HepG2 (cell line): ENCODE measurements at regions not wholly inside any gene's neighbourhood (a gene's known extent, or its start where the extent isn't known, plus 50 kb on each side); places are given as distances from the start of the nearest gene placed in this dataset.

ENCODE experiments used
- ATAC-seq: fragments of 200-7000 bp; cut with Tn5 transposase; 3 replicates; pipeline ENCODE4 v1.9.1; 2020; ENCODE audit warnings: mild to moderate bottlenecking, moderate library complexity
- BruUV-seq: library from RNA; stranded (reverse); fragments of 400-500 nt; replicated peaks from 2 replicates; lab custom pipeline; 2021; lab: Mats Ljungman, UMichigan
- CTCF ChIA-PET: fragments of 300-600 bp; formaldehyde crosslinking; extraction: SDS; loops from one replicate; lab custom pipeline; 2021; ENCODE audit warnings: low total read pairs, inconsistent platforms, low intra/inter-chr PET ratio; lab: Yijun Ruan, JAX
- POLR2A ChIA-PET: fragments of 350-600 bp; sonication (Branson Sonifier 250); formaldehyde crosslinking; loops from one replicate; lab custom pipeline; 2020; ENCODE audit warnings: antibody characterized with exemption, inconsistent platforms; lab: Yijun Ruan, JAX
- DNase-seq: peaks from one replicate; pipeline ENCODE4 v3.0.0-alpha.2; 2015; ENCODE audit warnings: low spot score
- FAIRE-seq: peaks from 3 replicates; lab custom pipeline; 2011; peaks lifted over from hg19 to GRCh38; lab: Jason Lieb, UNC
- H2AFZ ChIP-seq: one replicate; pipeline ENCODE4 v1.6.1; 2011; ENCODE audit warnings: low read length, inconsistent platforms
- H3K27ac ChIP-seq: fragments of 300-600 bp; 3 replicates; pipeline ENCODE4 v1.8.0; 2011; ENCODE audit warnings: mixed run types, mild to moderate bottlenecking, mixed read lengths, low read length, inconsistent platforms; ENCODE audit not compliant: insufficient read depth; ENCODE audit errors: extremely low read length
- H3K27me3 ChIP-seq, 2 experiments: fragments of 200-600 bp in 1 of 2; 2 replicates in 1 of 2; 3 replicates in 1 of 2; pipeline versions ENCODE4 v1.6.0 to v1.8.0; 2011; ENCODE audit warnings: low read length in 2 of 2, mild to moderate bottlenecking in 2 of 2, moderate library complexity in 2 of 2, inconsistent platforms in 1 of 2; ENCODE audit not compliant: insufficient read depth in 2 of 2, control insufficient read depth in 1 of 2
- H3K36me3 ChIP-seq, 2 experiments: fragments of 200-600 bp in 1 of 2; replicated peaks in 1 of 2; 2 replicates in 1 of 2; 3 replicates in 1 of 2; pipeline versions ENCODE4 v1.5.1 to v1.8.0; 2011; ENCODE audit warnings: low read length in 2 of 2, inconsistent platforms in 1 of 2; ENCODE audit not compliant: insufficient read depth in 2 of 2, control insufficient read depth in 1 of 2
- H3K4me1 ChIP-seq: 2 replicates; pipeline ENCODE4 v1.5.1; 2012; ENCODE audit warnings: low read length, inconsistent platforms; ENCODE audit not compliant: insufficient read depth
- H3K4me2 ChIP-seq: 2 replicates; pipeline ENCODE4 v1.6.0; 2011; ENCODE audit warnings: low read depth, low read length, inconsistent platforms
- H3K4me3 ChIP-seq, 3 experiments: fragments of 200-600 bp in 1 of 3; sonication (generic), shearing (Covaris generic) in 1 of 3; replicated peaks in 1 of 3; 2 replicates each; pipeline ENCODE4 v1.5.1; 2011 to 2016; ENCODE audit warnings: low read length in 3 of 3, inconsistent platforms in 2 of 3, low read depth in 2 of 3, mild to moderate bottlenecking in 2 of 3, control low read depth in 1 of 3, mixed read lengths in 1 of 3; ENCODE audit not compliant: insufficient read depth in 1 of 3
- H3K79me2 ChIP-seq: one replicate; pipeline ENCODE4 v1.6.1; 2011; ENCODE audit warnings: low read length, inconsistent platforms; ENCODE audit not compliant: insufficient read depth
- H3K9ac ChIP-seq: 2 replicates; pipeline ENCODE4 v1.6.0; 2011; ENCODE audit warnings: mild to moderate bottlenecking, low read depth, low read length, inconsistent platforms; ENCODE audit not compliant: insufficient read depth
- H3K9me3 ChIP-seq: 2 replicates; pipeline ENCODE4 v1.5.1; 2012; ENCODE audit warnings: mild to moderate bottlenecking, low read length
- H4K20me1 ChIP-seq: 2 replicates; pipeline ENCODE4 v1.6.0; 2011; ENCODE audit warnings: inconsistent platforms, mild to moderate bottlenecking, low read length, moderate library complexity; ENCODE audit not compliant: insufficient read depth
- FOXC1 ChIP-seq: sonication (generic); formaldehyde crosslinking; IDR thresholded peaks from 2 replicates; pipeline ENCODE4 v1.8.0; 2022; ENCODE audit warnings: mild to moderate bottlenecking, missing genetic modification reagents, borderline replicate concordance
- NFYC ChIP-seq: IDR thresholded peaks from 2 replicates; pipeline ENCODE4 v1.6.1; 2016; ENCODE audit warnings: missing genetic modification reagents, missing compliant biosample characterization
- U2AF2 ChIP-seq: fragments of 200-400 bp; formaldehyde crosslinking; IDR thresholded peaks from 2 replicates; pipeline ENCODE4 v1.6.1; 2017; ENCODE audit warnings: low read depth, mild to moderate bottlenecking, low read length
- ZNF614 ChIP-seq: IDR thresholded peaks from 2 replicates; pipeline ENCODE4 v1.6.1; 2018; ENCODE audit warnings: missing biosample characterization, missing genetic modification reagents, inconsistent platforms, borderline replicate concordance
- ZSCAN21 ChIP-seq: sonication (generic); formaldehyde crosslinking; IDR thresholded peaks from 2 replicates; pipeline ENCODE4 v1.8.0; 2022; ENCODE audit warnings: mild to moderate bottlenecking, missing genetic modification reagents, moderate library complexity, borderline replicate concordance
- WGBS: methylation state at CpG from one replicate; pipeline ENCODE4 v1.1.6; 2017; ENCODE audit warnings: low lambda C conversion rate; 5-methylcytosine and 5-hydroxymethylcytosine counted together
- in situ Hi-C: cut with HindIII; loops from 2 replicates; pipeline ENCODE4 v1.10.0; 2017; ENCODE audit warnings: low pct_unique_long_range_greater_than_20kb; ENCODE audit not compliant: extremely low pct_ligation_motif_present
- intact Hi-C: fragments of 100-400 bp; cut with micrococcal nuclease; formaldehyde crosslinking; loops from one replicate; pipeline ENCODE4 v1.10.0; 2022; ENCODE audit not compliant: unreplicated experiment
- TF ChIP-seq, protein P1 (sequence below): sonication (generic); formaldehyde crosslinking; IDR thresholded peaks from 2 replicates; pipeline ENCODE4 v1.4.0; 2020; ENCODE audit warnings: missing genetic modification reagents
- TF ChIP-seq, protein P2 (sequence below): sonication (generic); formaldehyde crosslinking; IDR thresholded peaks from 2 replicates; pipeline ENCODE4 v1.4.0; 2020; ENCODE audit warnings: mild to moderate bottlenecking, missing genetic modification reagents

DNA sequence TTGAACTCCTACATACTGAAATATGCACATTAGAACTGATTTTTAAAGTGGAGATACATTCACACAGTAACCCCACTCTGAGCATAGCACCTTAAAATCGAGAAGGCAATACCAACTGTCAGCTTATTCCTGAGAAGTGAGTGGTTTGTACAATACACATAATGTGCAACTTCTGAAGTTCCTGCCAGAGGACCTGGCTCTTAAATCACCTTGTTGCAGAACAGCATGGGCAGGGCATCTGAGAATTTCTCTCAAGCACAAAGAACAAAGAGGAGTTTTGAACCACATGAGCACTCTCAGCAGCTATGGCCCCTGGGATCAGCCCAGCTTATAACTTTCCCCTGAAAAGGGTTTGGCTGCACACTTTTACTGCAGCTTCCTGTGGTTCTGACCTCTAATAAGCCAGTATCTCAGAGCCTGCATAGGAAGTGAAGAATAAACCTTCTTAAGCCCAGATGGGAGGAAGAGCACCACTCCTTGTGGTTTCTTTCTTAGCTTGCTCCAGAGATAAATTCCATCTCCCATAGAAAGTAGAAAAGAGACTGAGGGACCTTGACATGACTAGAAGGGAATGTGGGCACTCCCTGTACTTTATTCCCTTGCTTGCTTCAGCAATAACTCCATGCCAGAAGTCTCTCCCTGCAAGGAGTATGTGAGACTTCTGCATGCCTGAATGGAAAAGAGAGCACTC lies 862.3 kb downstream of the SUCLG1 start:
- Histone ChIP-seq H4K20me1 (no peaks in the 10 kb centered on the region), H3K4me3 (no peak overlapping the region), H3K79me2 (no peaks in the 10 kb centered on the region), H3K27me3 (no peaks in the 10 kb centered on the region), H2AFZ (no peak overlapping the region), H3K4me1 (no peaks in the 10 kb centered on the region), H3K36me3 (no peaks in the 10 kb centered on the region), H3K4me2 (no peak overlapping the region), H3K27ac (no peak overlapping the region), H3K9me3 (peaks cover 69% of the 10 kb centered on the region), H3K9ac (no peak overlapping the region)
- CTCF ChIA-PET, result no interaction called here
- FAIRE-seq (no peak), ATAC-seq (no peak), DNase-seq (no peak)
- POLR2A ChIA-PET, result no interaction called here
- no TSS peak for BruUV-seq
- in situ Hi-C loops, result no loop called here
- intact Hi-C loops, result no loop called here
- 0% methylated on average over 1 of the region's 1 CpG for WGBS
- no peak for TF ChIP-seq ZNF614
- TF ChIP-seq, protein P1, sequence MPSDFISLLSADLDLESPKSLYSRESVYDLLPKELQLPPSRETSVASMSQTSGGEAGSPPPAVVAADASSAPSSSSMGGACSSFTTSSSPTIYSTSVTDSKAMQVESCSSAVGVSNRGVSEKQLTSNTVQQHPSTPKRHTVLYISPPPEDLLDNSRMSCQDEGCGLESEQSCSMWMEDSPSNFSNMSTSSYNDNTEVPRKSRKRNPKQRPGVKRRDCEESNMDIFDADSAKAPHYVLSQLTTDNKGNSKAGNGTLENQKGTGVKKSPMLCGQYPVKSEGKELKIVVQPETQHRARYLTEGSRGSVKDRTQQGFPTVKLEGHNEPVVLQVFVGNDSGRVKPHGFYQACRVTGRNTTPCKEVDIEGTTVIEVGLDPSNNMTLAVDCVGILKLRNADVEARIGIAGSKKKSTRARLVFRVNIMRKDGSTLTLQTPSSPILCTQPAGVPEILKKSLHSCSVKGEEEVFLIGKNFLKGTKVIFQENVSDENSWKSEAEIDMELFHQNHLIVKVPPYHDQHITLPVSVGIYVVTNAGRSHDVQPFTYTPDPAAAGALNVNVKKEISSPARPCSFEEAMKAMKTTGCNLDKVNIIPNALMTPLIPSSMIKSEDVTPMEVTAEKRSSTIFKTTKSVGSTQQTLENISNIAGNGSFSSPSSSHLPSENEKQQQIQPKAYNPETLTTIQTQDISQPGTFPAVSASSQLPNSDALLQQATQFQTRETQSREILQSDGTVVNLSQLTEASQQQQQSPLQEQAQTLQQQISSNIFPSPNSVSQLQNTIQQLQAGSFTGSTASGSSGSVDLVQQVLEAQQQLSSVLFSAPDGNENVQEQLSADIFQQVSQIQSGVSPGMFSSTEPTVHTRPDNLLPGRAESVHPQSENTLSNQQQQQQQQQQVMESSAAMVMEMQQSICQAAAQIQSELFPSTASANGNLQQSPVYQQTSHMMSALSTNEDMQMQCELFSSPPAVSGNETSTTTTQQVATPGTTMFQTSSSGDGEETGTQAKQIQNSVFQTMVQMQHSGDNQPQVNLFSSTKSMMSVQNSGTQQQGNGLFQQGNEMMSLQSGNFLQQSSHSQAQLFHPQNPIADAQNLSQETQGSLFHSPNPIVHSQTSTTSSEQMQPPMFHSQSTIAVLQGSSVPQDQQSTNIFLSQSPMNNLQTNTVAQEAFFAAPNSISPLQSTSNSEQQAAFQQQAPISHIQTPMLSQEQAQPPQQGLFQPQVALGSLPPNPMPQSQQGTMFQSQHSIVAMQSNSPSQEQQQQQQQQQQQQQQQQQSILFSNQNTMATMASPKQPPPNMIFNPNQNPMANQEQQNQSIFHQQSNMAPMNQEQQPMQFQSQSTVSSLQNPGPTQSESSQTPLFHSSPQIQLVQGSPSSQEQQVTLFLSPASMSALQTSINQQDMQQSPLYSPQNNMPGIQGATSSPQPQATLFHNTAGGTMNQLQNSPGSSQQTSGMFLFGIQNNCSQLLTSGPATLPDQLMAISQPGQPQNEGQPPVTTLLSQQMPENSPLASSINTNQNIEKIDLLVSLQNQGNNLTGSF (CRISPR knock-in tag), result no peak
- TF ChIP-seq FOXC1, result no peak
- no peak for TF ChIP-seq U2AF2
- TF ChIP-seq, protein P2, sequence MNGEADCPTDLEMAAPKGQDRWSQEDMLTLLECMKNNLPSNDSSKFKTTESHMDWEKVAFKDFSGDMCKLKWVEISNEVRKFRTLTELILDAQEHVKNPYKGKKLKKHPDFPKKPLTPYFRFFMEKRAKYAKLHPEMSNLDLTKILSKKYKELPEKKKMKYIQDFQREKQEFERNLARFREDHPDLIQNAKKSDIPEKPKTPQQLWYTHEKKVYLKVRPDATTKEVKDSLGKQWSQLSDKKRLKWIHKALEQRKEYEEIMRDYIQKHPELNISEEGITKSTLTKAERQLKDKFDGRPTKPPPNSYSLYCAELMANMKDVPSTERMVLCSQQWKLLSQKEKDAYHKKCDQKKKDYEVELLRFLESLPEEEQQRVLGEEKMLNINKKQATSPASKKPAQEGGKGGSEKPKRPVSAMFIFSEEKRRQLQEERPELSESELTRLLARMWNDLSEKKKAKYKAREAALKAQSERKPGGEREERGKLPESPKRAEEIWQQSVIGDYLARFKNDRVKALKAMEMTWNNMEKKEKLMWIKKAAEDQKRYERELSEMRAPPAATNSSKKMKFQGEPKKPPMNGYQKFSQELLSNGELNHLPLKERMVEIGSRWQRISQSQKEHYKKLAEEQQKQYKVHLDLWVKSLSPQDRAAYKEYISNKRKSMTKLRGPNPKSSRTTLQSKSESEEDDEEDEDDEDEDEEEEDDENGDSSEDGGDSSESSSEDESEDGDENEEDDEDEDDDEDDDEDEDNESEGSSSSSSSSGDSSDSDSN (CRISPR knock-in tag), result no peak
- TF ChIP-seq NFYC (CRISPR knock-in tag), result no peak
- no peak for TF ChIP-seq ZSCAN21 (CRISPR knock-in tag)
